Astrocyte (in vitro differentiated cells and primary cell): ENCODE measurements at regions not wholly inside any gene's neighbourhood (a gene's known extent, or its start where the extent isn't known, plus 50 kb on each side); places are given as distances from the start of the nearest gene placed in this dataset.

Experiments used
- DNase-seq: peaks from one replicate; pipeline ENCODE4 v3.0.0-alpha.2; 2010; ENCODE audit warnings: low read depth
- FAIRE-seq: peaks from 2 replicates; lab custom pipeline; 2011; peaks lifted over from hg19 to GRCh38; lab: Jason Lieb, UNC
- H2AFZ ChIP-seq: 2 replicates; pipeline ENCODE4 v1.6.0; 2012; ENCODE audit warnings: low read depth, low read length, inconsistent platforms
- H3K27ac ChIP-seq: 2 replicates; pipeline ENCODE4 v1.5.1; 2011; ENCODE audit warnings: low read depth, low read length, inconsistent platforms
- H3K27me3 ChIP-seq: 2 replicates; pipeline ENCODE4 v1.6.0; 2011; ENCODE audit warnings: low read length, inconsistent platforms; ENCODE audit not compliant: insufficient read depth
- H3K36me3 ChIP-seq: 2 replicates; pipeline ENCODE4 v1.5.1; 2011; ENCODE audit warnings: low read length, inconsistent platforms; ENCODE audit not compliant: insufficient read depth
- H3K4me1 ChIP-seq: 2 replicates; pipeline ENCODE4 v1.5.1; 2011; ENCODE audit warnings: low read length, inconsistent platforms; ENCODE audit not compliant: insufficient read depth
- H3K4me2 ChIP-seq: 2 replicates; pipeline ENCODE4 v1.6.0; 2012; ENCODE audit warnings: low read length, inconsistent platforms
- H3K4me3 ChIP-seq: 2 replicates; pipeline ENCODE4 v1.5.1; 2011; ENCODE audit warnings: low read depth, mild to moderate bottlenecking, low read length, inconsistent platforms; ENCODE audit not compliant: insufficient read depth
- H3K79me2 ChIP-seq: 2 replicates; pipeline ENCODE4 v1.6.0; 2012; ENCODE audit warnings: mild to moderate bottlenecking, low read length, inconsistent platforms; ENCODE audit not compliant: insufficient read depth
- H3K9ac ChIP-seq: 2 replicates; pipeline ENCODE4 v1.6.0; 2012; ENCODE audit warnings: mild to moderate bottlenecking, low read length, inconsistent platforms
- H3K9me3 ChIP-seq: 2 replicates; pipeline ENCODE4 v1.5.1; 2012; ENCODE audit warnings: low read depth, mild to moderate bottlenecking, low read length, inconsistent platforms; ENCODE audit not compliant: insufficient read depth
- H4K20me1 ChIP-seq: 2 replicates; pipeline ENCODE4 v1.6.0; 2012; ENCODE audit warnings: low read length, inconsistent platforms; ENCODE audit not compliant: insufficient read depth
- H3K27ac Mint-ChIP-seq: one replicate; pipeline ENCODE4 v1.8.0; 2021; ENCODE audit warnings: mild to moderate bottlenecking, mixed read lengths; ENCODE audit not compliant: unreplicated experiment
- H3K27me3 Mint-ChIP-seq: one replicate; pipeline ENCODE4 v1.8.0; 2021; ENCODE audit warnings: low read depth, mixed read lengths; ENCODE audit not compliant: unreplicated experiment
- H3K36me3 Mint-ChIP-seq: one replicate; pipeline ENCODE4 v1.8.0; 2021; ENCODE audit warnings: low read depth, mixed read lengths; ENCODE audit not compliant: unreplicated experiment
- H3K4me1 Mint-ChIP-seq: one replicate; pipeline ENCODE4 v1.8.0; 2021; ENCODE audit warnings: low read depth, mixed read lengths; ENCODE audit not compliant: unreplicated experiment
- H3K4me3 Mint-ChIP-seq: one replicate; pipeline ENCODE4 v1.8.0; 2021; ENCODE audit warnings: mild to moderate bottlenecking, moderate library complexity, mixed read lengths; ENCODE audit not compliant: unreplicated experiment
- H3K9me3 Mint-ChIP-seq: one replicate; pipeline ENCODE4 v1.8.0; 2021; ENCODE audit warnings: mild to moderate bottlenecking, mixed read lengths; ENCODE audit not compliant: unreplicated experiment
- CTCF ChIP-seq: IDR thresholded peaks from 2 replicates; pipeline ENCODE4 v1.5.1; 2011; ENCODE audit warnings: low read depth, mild to moderate bottlenecking, inconsistent platforms, low read length, moderate library complexity; ENCODE audit not compliant: insufficient read depth
- EZH2 ChIP-seq: IDR thresholded peaks from 2 replicates; pipeline ENCODE4 v1.6.1; 2012; ENCODE audit warnings: mild to moderate bottlenecking, low read length, inconsistent platforms; ENCODE audit not compliant: insufficient read depth

DNA sequence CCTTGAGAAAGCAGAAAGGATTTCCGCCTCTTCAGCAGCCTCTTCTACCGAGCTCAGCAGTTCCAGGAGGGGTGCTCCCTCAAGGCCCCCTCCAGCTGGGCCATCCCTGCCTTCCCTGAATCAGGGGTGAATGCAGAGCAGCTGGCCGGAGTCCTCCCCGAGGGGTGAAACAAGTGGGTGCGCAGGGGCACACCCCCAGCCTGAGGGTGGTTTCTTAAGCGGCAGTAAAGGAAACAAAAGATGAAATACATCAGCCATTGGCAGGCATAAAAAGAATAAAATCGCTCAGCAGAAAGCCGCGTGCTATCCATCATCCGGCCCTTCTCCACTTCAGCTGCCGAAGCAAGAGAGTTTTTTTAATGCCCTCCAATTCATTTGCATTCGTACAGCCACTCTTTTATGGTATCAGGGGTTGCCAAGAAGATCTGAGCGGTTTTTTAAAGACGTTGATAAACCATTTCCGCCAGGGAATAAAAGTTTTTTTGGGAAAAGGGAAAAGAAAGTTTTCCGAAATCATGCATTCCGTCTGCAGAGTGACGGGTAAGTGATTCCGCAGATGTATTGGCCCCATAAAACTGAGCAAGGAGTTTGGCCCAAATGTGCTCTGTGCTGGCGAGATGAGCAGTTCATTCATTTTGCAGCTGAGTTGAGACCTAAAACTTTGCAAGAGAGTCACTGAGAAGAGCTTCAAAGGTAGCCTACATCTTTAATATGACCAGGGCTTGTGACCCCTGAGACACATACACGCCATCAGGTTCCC lies 73.7 kb upstream of the ZC3H12A start:
- Mint-ChIP-seq H3K36me3 (no peaks in the 10 kb centered on the region), H3K27me3 (peaks cover 64% of the 10 kb centered on the region), H3K4me1 (no peaks in the 10 kb centered on the region), H3K27ac (no peak overlapping the region), H3K9me3 (peaks cover 4% of the 10 kb centered on the region), H3K4me3 (no peak overlapping the region)
- Histone ChIP-seq H3K9me3 (no peaks in the 10 kb centered on the region), H2AFZ (no peak overlapping the region), H3K79me2 (no peaks in the 10 kb centered on the region), H3K4me3 (no peak overlapping the region), H3K27me3 (peaks cover 18% of the 10 kb centered on the region), H3K4me2 (no peak overlapping the region), H3K27ac (no peak overlapping the region), H3K9ac (no peak overlapping the region), H4K20me1 (no peaks in the 10 kb centered on the region), H3K36me3 (no peaks in the 10 kb centered on the region), H3K4me1 (no peaks in the 10 kb centered on the region)
- no peak for TF ChIP-seq CTCF
- TF ChIP-seq EZH2: no peak
- FAIRE-seq (no peak), DNase-seq (no peak)

DNA sequence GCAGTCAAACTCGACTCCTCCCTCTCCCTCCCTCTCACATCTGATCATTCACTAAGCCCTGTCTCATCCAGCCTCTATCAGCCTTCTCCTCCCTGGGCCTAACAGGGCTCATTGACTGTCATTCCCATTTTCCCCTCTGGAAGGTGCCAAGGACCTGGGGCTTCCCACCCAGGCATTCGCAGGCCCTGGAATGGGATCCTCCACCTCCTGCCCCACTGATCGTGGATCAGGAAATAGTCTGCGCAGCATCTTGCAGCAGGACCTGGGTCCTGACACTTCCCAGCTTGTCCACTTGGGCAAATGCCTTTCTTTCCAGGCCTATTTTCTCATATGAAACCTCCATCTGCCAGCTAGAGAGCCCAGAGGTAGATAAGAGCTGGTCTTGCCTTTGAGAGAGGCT lies 71.2 kb upstream of the ZC3H12A start:
- TF ChIP-seq EZH2 (no peak), CTCF (no peak)
- Mint-ChIP-seq H3K36me3 (no peaks in the 10 kb centered on the region), H3K27me3 (peaks cover 57% of the 10 kb centered on the region), H3K4me1 (no peaks in the 10 kb centered on the region), H3K4me3 (no peak overlapping the region), H3K27ac (no peak overlapping the region), H3K9me3 (peaks cover 4% of the 10 kb centered on the region)
- FAIRE-seq (no peak), DNase-seq (no peak)
- no peaks in the 10 kb centered on the region for H3K9me3 ChIP-seq
- H3K79me2 ChIP-seq: no peaks in the 10 kb centered on the region
- no peaks in the 10 kb centered on the region for H4K20me1 ChIP-seq
- H3K4me1 ChIP-seq: no peaks in the 10 kb centered on the region
- H3K27ac ChIP-seq: no peak overlapping the region
- no peak overlapping the region for H2AFZ ChIP-seq
- no peaks in the 10 kb centered on the region for H3K36me3 ChIP-seq
- peaks cover 16% of the 10 kb centered on the region for H3K27me3 ChIP-seq
- no peak overlapping the region for H3K4me2 ChIP-seq
- H3K9ac ChIP-seq: no peak overlapping the region
- no peak overlapping the region for H3K4me3 ChIP-seq

DNA sequence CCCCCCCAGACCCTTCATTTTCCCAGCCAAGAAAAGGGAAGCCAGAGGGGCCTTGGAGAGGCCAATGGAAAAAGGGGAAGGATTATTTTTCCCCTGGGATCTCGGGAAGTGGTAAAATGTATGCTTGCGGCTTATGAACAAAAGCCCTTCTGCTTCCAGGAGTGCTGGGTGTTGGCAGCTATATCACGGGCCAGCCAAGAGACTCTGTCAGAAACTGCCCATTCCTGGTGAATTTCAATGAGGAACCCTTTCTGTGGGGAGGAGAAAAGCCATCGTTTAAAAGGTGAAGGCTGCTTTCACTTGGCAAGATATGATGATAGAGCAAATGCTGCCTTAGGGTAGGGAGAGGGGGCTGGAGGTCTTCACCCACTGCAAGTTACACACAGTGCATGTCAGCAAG lies 69.7 kb upstream of the ZC3H12A start:
- Histone ChIP-seq H3K9me3 (no peaks in the 10 kb centered on the region), H3K27me3 (peaks cover 16% of the 10 kb centered on the region), H4K20me1 (no peaks in the 10 kb centered on the region), H3K9ac (no peak overlapping the region), H2AFZ (no peak overlapping the region), H3K36me3 (no peaks in the 10 kb centered on the region), H3K79me2 (no peaks in the 10 kb centered on the region), H3K27ac (no peak overlapping the region), H3K4me3 (no peak overlapping the region), H3K4me2 (no peak overlapping the region), H3K4me1 (no peaks in the 10 kb centered on the region)
- TF ChIP-seq EZH2 (no peak), CTCF (no peak)
- DNase-seq (no peak), FAIRE-seq (no peak)
- H3K4me3 Mint-ChIP-seq: no peak overlapping the region
- H3K27ac Mint-ChIP-seq: no peak overlapping the region
- no peaks in the 10 kb centered on the region for H3K36me3 Mint-ChIP-seq
- H3K4me1 Mint-ChIP-seq: no peaks in the 10 kb centered on the region
- peaks cover 6% of the 10 kb centered on the region for H3K9me3 Mint-ChIP-seq
- H3K27me3 Mint-ChIP-seq: peaks cover 58% of the 10 kb centered on the region
